ENCODE measurements at regions not wholly inside any gene's neighbourhood (a gene's known extent, or its start where the extent isn't known, plus 50 kb on each side); places are given as distances from the start of the nearest gene placed in this dataset.

GRCh38 chr1:25098717-25099116, 133.6 kb downstream of the SYF2 start:
- TF ChIP-seq EZH2 (IDR thresholded peaks at IDR 0.05; ENCODE audit: low read length, missing control alignments) = no peak
- TF ChIP-seq CTCF (conservative IDR thresholded peaks at IDR 0.05 in 1 of 2, IDR thresholded peaks at IDR 0.05 in 1 of 2; ENCODE audit: low read depth in 1 of 2, low read length in 2 of 2) = no peak
